ENCODE measurements at regions not wholly inside any gene's neighbourhood (a gene's known extent, or its start where the extent isn't known, plus 50 kb on each side); places are given as distances from the start of the nearest gene placed in this dataset.

GRCh38 chr10:111532139-111532538 lies 455.3 kb downstream of the ADRA2A start:
- DNase-seq = no peak
- Histone ChIP-seq H3K4me2 (no peak overlapping the region), H4K20me1 (ENCODE audit: insufficient read depth) (no peaks in the 10 kb centered on the region), H3K4me3 (no peak overlapping the region), H3K4me1 (replicated peaks; ENCODE audit: insufficient read depth) (no peaks in the 10 kb centered on the region), H3K79me2 (ENCODE audit: low read depth) (no peaks in the 10 kb centered on the region), H3K36me3 (ENCODE audit: low read depth) (no peaks in the 10 kb centered on the region), H3K27ac (no peak overlapping the region), H3K9me2 (ENCODE audit: insufficient read depth) (no peaks in the 10 kb centered on the region), H3K9me3 (ENCODE audit: insufficient read depth, low read depth) (no peaks in the 10 kb centered on the region), H2AFZ (no peak overlapping the region), H3K27me3 (ENCODE audit: insufficient read depth, low read depth) (no peaks in the 10 kb centered on the region), H3F3A (ENCODE audit: insufficient read depth, low read depth) (no peaks in the 10 kb centered on the region)
- ChIA-PET POLR2A (ENCODE audit: unreplicated experiment) (no interaction called here), CTCF (no interaction called here)
- TF ChIP-seq CTCF (conservative IDR thresholded peaks at IDR 0.05) = no peak
- no peak for TF ChIP-seq EZH2 (IDR thresholded peaks at IDR 0.05; ENCODE audit: low read depth)
- intact Hi-C loops (cut with micrococcal nuclease; ENCODE audit: unreplicated experiment) = no loop called here
- BruUV-seq (replicated peaks) = no TSS peak

GRCh38 chr10:111539246-111539645 lies 462.4 kb downstream of the ADRA2A start:
- no TSS peak for BruUV-seq (replicated peaks)
- intact Hi-C loops (cut with micrococcal nuclease; ENCODE audit: unreplicated experiment) = no loop called here
- H3F3A ChIP-seq (ENCODE audit: insufficient read depth, low read depth) = no peaks in the 10 kb centered on the region
- H2AFZ ChIP-seq = no peak overlapping the region
- H3K27me3 ChIP-seq (ENCODE audit: insufficient read depth, low read depth) = no peaks in the 10 kb centered on the region
- no peaks in the 10 kb centered on the region for H3K9me3 ChIP-seq (ENCODE audit: insufficient read depth, low read depth)
- H3K36me3 ChIP-seq (ENCODE audit: low read depth) = no peaks in the 10 kb centered on the region
- no peaks in the 10 kb centered on the region for H3K79me2 ChIP-seq (ENCODE audit: low read depth)
- H3K4me3 ChIP-seq = no peak overlapping the region
- H3K27ac ChIP-seq = no peak overlapping the region
- ChIA-PET POLR2A (ENCODE audit: unreplicated experiment) (no interaction called here), CTCF (no interaction called here)
- no peaks in the 10 kb centered on the region for H3K4me1 ChIP-seq (replicated peaks; ENCODE audit: insufficient read depth)
- no peaks in the 10 kb centered on the region for H4K20me1 ChIP-seq (ENCODE audit: insufficient read depth)
- TF ChIP-seq CTCF (conservative IDR thresholded peaks at IDR 0.05) (no peak), EZH2 (IDR thresholded peaks at IDR 0.05; ENCODE audit: low read depth) (no peak)
- no peak overlapping the region for H3K4me2 ChIP-seq
- H3K9me2 ChIP-seq (ENCODE audit: insufficient read depth) = no peaks in the 10 kb centered on the region
- DNase-seq = no peak

GRCh38 chr10:111543854-111544253 lies 467.0 kb downstream of the ADRA2A start:
- Histone ChIP-seq H3K4me3 (no peak overlapping the region), H3K9me2 (ENCODE audit: insufficient read depth) (no peaks in the 10 kb centered on the region), H3F3A (ENCODE audit: insufficient read depth, low read depth) (no peaks in the 10 kb centered on the region), H3K27me3 (ENCODE audit: insufficient read depth, low read depth) (no peaks in the 10 kb centered on the region), H3K36me3 (ENCODE audit: low read depth) (no peaks in the 10 kb centered on the region), H3K4me1 (replicated peaks; ENCODE audit: insufficient read depth) (no peaks in the 10 kb centered on the region), H2AFZ (no peak overlapping the region), H3K27ac (no peak overlapping the region), H3K79me2 (ENCODE audit: low read depth) (no peaks in the 10 kb centered on the region), H3K4me2 (no peak overlapping the region), H3K9me3 (ENCODE audit: insufficient read depth, low read depth) (no peaks in the 10 kb centered on the region), H4K20me1 (ENCODE audit: insufficient read depth) (no peaks in the 10 kb centered on the region)
- POLR2A ChIA-PET (ENCODE audit: unreplicated experiment) = no interaction called here
- no peak for TF ChIP-seq EZH2 (IDR thresholded peaks at IDR 0.05; ENCODE audit: low read depth)
- TF ChIP-seq CTCF (conservative IDR thresholded peaks at IDR 0.05) = no peak
- no peak for DNase-seq
- CTCF ChIA-PET = no interaction called here
- no TSS peak for BruUV-seq (replicated peaks)
- intact Hi-C loops (cut with micrococcal nuclease; ENCODE audit: unreplicated experiment) = no loop called here
